ENCODE measurements at regions not wholly inside any gene's neighbourhood (a gene's known extent, or its start where the extent isn't known, plus 50 kb on each side); places are given as distances from the start of the nearest gene placed in this dataset.
A peak's percentile ranks its signal among the peaks of the same experiment; 100 is the strongest.

GRCh38 chr5:36528588-36528987, 77.8 kb upstream of the SLC1A3 start:
- no peak overlapping the region for H3K4me3 ChIP-seq (ENCODE audit: low read length)
- TF ChIP-seq CTCF (conservative IDR thresholded peaks at IDR 0.05; ENCODE audit: low read length): no peak
- no peak for DNase-seq (ENCODE audit: low read depth)

GRCh38 chr5:36529142-36529541, 77.3 kb upstream of the SLC1A3 start:
- no peak overlapping the region for H3K4me3 ChIP-seq (ENCODE audit: low read length)
- no peak for TF ChIP-seq CTCF (conservative IDR thresholded peaks at IDR 0.05; ENCODE audit: low read length)
- DNase-seq (ENCODE audit: low read depth): no peak

GRCh38 chr5:36530215-36530614, 76.2 kb upstream of the SLC1A3 start:
- no peak for TF ChIP-seq CTCF (conservative IDR thresholded peaks at IDR 0.05; ENCODE audit: low read length)
- no peak overlapping the region for H3K4me3 ChIP-seq (ENCODE audit: low read length)
- DNase-seq (ENCODE audit: low read depth): peak; percentile 19

- TF ChIP-seq CTCF (conservative IDR thresholded peaks at IDR 0.05; ENCODE audit: low read length): no peak
- DNase-seq (ENCODE audit: low read depth): peak; percentile 11
- no peak overlapping the region for H3K4me3 ChIP-seq (ENCODE audit: low read length)
These were observed 75.0 kb upstream of the SLC1A3 start for GRCh38 chr5:36531401-36531800.

GRCh38 chr5:36535378-36535777, 71.0 kb upstream of the SLC1A3 start:
- no peak for DNase-seq (ENCODE audit: low read depth)
- no peak overlapping the region for H3K4me3 ChIP-seq (ENCODE audit: low read length)
- TF ChIP-seq CTCF (conservative IDR thresholded peaks at IDR 0.05; ENCODE audit: low read length): no peak

- DNase-seq (ENCODE audit: low read depth): no peak
- TF ChIP-seq CTCF (conservative IDR thresholded peaks at IDR 0.05; ENCODE audit: low read length): no peak
- H3K4me3 ChIP-seq (ENCODE audit: low read length): no peak overlapping the region
These were observed 70.4 kb upstream of the SLC1A3 start for GRCh38 chr5:36535859-36536615.

GRCh38 chr5:36536616-36537005, 69.8 kb upstream of the SLC1A3 start:
- DNase-seq (ENCODE audit: low read depth): no peak
- TF ChIP-seq CTCF (conservative IDR thresholded peaks at IDR 0.05; ENCODE audit: low read length): no peak
- no peak overlapping the region for H3K4me3 ChIP-seq (ENCODE audit: low read length)
